GM12874 (cell line): ENCODE measurements at regions not wholly inside any gene's neighbourhood (a gene's known extent, or its start where the extent isn't known, plus 50 kb on each side); places are given as distances from the start of the nearest gene placed in this dataset.

ENCODE experiments used
- TF ChIP-seq, protein P1 (sequence below): IDR thresholded peaks from 2 replicates; pipeline ENCODE4 v1.5.1; 2011; ENCODE audit warnings: low read depth, mild to moderate bottlenecking, control low read depth, low read length, moderate library complexity; ENCODE audit not compliant: insufficient read depth

DNA sequence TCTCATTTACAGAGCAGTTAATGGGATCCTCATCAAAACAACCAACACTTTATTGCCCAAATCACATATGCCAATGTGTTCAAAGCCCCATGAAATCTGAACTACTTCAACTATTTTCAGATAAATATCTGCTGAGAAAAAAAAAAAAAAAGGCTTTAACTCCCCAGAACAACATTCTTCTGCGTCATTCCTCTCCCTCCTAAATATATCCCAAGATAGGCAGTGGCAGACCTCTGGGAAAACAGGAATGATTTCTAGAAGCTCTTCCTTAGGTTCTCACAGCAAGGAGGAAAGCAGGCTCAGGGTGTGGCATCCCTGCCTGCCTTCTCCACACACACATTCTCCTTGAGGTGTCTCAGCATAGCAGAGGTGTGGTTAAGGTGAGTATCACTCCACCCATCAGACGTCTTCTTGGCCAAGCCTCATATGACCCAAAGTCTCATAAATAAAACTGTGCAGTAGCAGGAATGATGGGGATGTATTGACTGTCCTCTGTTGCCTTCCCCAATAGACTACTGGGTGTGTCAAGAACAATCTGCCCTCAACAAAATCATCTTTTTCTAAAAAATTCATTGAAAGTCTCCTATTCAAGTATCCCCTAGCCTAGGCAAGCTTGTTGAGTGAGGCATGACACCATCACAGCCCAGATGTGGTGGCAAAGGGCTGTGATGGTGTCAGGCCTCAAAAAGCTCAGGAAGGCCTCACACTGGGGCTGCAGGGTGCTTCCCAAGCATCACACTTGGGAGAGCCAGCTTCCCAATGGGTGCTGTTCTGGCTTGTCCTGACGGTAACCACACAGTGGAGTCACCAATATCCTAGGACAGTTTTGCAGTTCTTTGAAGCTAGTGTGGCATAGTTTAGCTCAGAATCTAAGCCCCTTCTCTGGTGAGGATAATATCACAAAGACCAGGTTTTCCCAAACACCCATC lies 135.4 kb upstream of the SOX9 start:
- TF ChIP-seq, protein P1, sequence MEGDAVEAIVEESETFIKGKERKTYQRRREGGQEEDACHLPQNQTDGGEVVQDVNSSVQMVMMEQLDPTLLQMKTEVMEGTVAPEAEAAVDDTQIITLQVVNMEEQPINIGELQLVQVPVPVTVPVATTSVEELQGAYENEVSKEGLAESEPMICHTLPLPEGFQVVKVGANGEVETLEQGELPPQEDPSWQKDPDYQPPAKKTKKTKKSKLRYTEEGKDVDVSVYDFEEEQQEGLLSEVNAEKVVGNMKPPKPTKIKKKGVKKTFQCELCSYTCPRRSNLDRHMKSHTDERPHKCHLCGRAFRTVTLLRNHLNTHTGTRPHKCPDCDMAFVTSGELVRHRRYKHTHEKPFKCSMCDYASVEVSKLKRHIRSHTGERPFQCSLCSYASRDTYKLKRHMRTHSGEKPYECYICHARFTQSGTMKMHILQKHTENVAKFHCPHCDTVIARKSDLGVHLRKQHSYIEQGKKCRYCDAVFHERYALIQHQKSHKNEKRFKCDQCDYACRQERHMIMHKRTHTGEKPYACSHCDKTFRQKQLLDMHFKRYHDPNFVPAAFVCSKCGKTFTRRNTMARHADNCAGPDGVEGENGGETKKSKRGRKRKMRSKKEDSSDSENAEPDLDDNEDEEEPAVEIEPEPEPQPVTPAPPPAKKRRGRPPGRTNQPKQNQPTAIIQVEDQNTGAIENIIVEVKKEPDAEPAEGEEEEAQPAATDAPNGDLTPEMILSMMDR, result no peak

DNA sequence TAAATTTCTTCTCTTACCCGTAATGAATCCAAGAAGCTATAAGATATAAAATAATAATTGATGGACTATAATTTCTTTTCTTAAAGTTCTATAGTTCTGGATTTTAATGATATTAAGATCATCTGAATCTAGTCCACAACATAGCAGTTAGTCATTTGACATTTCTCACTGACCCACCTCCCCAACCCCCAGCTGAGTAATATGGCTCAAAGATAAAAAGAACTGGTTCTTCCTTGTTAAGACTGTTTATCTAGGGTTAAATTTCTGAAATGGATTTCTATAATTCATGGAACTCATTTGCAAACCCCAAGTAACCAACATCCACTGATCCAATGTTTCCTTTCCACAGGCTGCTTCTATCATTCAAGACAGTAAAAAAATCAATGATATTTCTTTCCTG lies 133.9 kb upstream of the SOX9 start:
- TF ChIP-seq, protein P1, result no peak

DNA sequence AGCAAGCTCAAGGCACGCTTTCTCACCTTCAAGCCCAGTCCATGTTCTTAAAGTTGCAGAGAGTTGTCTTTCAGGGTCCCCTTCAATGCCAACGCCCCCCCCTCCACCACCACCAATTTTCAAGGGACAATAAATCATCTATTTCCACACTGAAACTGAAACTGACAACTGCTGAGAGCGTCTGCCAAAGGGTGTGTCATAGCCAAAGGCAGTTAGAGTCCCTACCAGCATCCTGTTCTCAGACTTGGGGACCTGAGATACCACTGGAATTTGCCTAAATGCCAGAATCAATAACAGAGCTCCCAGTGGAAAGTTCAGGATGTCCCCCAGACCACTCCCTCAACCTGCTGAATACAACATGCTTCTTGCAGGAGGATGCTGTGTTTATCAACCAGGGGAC lies 133.2 kb upstream of the SOX9 start:
- TF ChIP-seq, protein P1, result no peak

DNA sequence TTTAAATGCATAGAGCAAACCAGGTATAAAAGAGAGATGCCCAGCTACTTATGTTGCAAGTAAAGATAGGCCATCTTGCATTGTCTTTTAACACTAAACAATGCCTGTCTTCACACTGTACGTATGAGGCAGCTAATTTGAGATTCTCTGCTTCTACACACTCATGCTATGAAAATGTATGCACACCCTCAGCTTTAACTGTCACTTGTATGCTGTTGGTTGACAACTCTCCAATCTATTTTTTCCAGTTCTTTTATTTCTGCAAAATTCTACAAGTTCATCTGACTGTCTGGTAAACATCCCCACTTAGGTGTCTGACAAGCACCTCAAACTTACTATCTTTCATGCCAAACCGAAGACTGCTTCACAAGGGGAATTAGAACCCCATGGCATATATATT lies 131.7 kb upstream of the SOX9 start:
- TF ChIP-seq, protein P1, result no peak

DNA sequence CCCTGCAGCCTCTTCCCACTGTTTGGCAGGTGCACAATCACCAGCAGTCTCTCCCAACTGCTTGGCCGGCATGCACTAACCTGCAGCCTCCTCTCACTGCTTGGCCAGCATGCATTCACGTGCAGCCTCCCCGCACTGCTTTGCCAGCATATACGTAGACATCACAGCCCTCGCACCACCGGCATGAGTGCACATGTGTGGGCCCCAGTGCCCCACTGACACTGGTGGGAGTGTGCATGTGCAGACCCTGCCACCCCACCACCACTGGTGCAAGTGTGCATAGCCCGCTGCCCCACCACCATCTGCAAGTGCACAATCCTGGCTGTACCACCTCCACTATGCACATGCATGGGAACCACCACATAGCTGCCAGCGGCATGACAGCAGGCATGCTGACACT lies 127.5 kb upstream of the SOX9 start:
- TF ChIP-seq, protein P1, result no peak

DNA sequence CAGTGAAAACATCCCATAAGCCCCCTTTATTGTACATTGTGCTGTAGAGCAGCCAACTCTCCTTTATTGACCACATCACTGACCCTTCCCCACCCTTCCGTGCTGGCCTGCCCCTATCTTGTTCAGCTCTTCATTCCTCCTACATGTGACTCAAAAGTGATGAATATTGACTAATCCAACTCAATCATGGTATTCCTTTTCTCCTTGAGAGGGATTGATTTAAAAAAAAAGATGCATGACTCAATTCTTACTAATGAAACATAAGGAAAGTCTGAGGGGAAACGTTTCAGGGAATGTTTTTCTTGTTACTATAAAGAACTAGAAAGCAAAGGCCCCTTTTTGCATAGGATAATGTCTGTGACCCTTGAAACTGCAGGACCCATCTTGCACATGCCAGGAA lies 125.2 kb upstream of the SOX9 start:
- TF ChIP-seq, protein P1, result no peak

DNA sequence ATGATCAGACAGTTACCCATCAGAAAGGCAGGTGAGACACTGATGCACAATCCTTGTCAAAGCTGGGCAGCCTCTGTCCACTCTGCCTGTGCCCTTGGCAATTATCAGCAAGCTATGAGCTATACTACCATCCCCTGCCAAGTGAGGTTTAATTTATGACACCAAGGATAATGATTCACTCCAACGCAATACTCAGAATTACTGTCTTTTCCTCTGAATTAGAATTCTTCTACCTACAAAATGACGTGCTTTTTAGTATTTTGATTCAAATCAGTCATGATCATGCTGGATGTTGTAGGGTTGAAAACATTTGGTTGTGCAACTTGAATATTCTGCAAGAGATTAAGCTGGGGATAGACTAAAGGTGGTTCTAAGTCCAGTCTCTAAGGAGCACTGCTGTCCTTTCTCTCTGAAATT lies 116.8 kb upstream of the SOX9 start:
- TF ChIP-seq, protein P1, result no peak
